Stomach (tissue), 8 donors: ENCODE measurements at regions not wholly inside any gene's neighbourhood (a gene's known extent, or its start where the extent isn't known, plus 50 kb on each side); places are given as distances from the start of the nearest gene placed in this dataset.
"Not testable (repeated sequence)": the region's sequence is repeated elsewhere in the genome, so short reads cannot be mapped to it uniquely, and the experiment has no call there.

Experiments used
- DNase-seq, 2 donors: peaks; one replicate each; pipeline versions ENCODE4 v3.0.0 to v3.0.0-alpha.2; 2013 to 2019
- H3K27ac ChIP-seq, 5 donors: fragments of 200-600 bp in 4 of 5; sonication (generic) in 4 of 5; one replicate each; pipeline ENCODE4 v1.5.1; 2013 to 2019; ENCODE audit warnings: mild to moderate bottlenecking in 1 of 5, moderate library complexity in 1 of 5
- H3K27me3 ChIP-seq, 3 donors: fragments of 200-600 bp; sonication (generic); one replicate each; pipeline ENCODE4 v1.5.1; 2017 to 2019; ENCODE audit warnings: mixed run types in 1 of 3
- H3K36me3 ChIP-seq, 4 donors: fragments of 200-600 bp; sonication (generic); 1 replicate in 3 of 4; 2 replicates in 1 of 4; pipeline ENCODE4 v1.5.1; 2016 to 2019
- H3K4me1 ChIP-seq, 4 donors: fragments of 200-600 bp; sonication (generic); one replicate each; pipeline ENCODE4 v1.5.1; 2016 to 2019
- H3K4me3 ChIP-seq, 4 donors: fragments of 200-600 bp; sonication (generic) in 3 of 4; one replicate each; pipeline ENCODE4 v1.5.1; 2016 to 2019; ENCODE audit warnings: mild to moderate bottlenecking in 1 of 4
- H3K9me3 ChIP-seq, 4 donors: fragments of 200-600 bp; sonication (generic); one replicate each; pipeline ENCODE4 v1.5.1; 2016 to 2019
- EP300 ChIP-seq: sonication (generic); formaldehyde crosslinking; IDR thresholded peaks from one replicate; pipeline ENCODE4 v1.6.1; 2017; ENCODE audit warnings: antibody characterized with exemption
- POLR2A ChIP-seq, 4 donors: fragments of 450-650 bp; IDR thresholded peaks; one replicate each; pipeline ENCODE4 v1.6.1; 2016; ENCODE audit warnings: antibody characterized with exemption in 4 of 4, control low read depth in 2 of 4, mild to moderate bottlenecking in 1 of 4, moderate library complexity in 1 of 4
- POLR2AphosphoS5 ChIP-seq, 3 donors: sonication (generic); formaldehyde crosslinking; IDR thresholded peaks; one replicate each; pipeline ENCODE4 v1.6.1; 2016; ENCODE audit warnings: antibody characterized with exemption in 3 of 3
- WGBS, 5 donors: extraction: QIAGEN DNeasy Blood & Tissue Kit in 3 of 5; methylation state at CpG; one replicate each; pipeline versions ENCODE4 v1.1.5 to v1.1.7; 2013 to 2018; 5-methylcytosine and 5-hydroxymethylcytosine counted together
- intact Hi-C: fragments of 100-400 bp; cut with DNase I; formaldehyde crosslinking; loops from one replicate; pipeline ENCODE4 v1.15.1; 2023; ENCODE audit warnings: low total_unique reads
- TF ChIP-seq, protein P1 (sequence below), 7 experiments: fragments of 450-650 bp in 4 of 7; fragments of 200-600 bp in 3 of 7; sonication (generic) in 3 of 7; IDR thresholded peaks; one replicate each; pipeline ENCODE4 v1.5.1; 2016 to 2019; ENCODE audit warnings: antibody characterized with exemption in 7 of 7, control low read depth in 2 of 7, mild to moderate bottlenecking in 1 of 7
- donor health status: healthy with polysubstance abuse.
- donor health status: Bipolar disorder and iron deficiency.
- donor health status: healthy.

GRCh38 chr2:77578354-77578753 is 56.2 kb upstream of the LRRTM4 start:
- no peak overlapping the region for H3K4me3 ChIP-seq
- no peaks in the 10 kb centered on the region for H3K4me1 ChIP-seq
- intact Hi-C loops: no loop called here
- H3K27ac ChIP-seq: no peak overlapping the region
- no peaks in the 10 kb centered on the region for H3K36me3 ChIP-seq
- TF ChIP-seq POLR2A (IDR thresholded peaks at IDR 0.05) (no peak), EP300 (no peak)
- H3K9me3 ChIP-seq: no peaks in the 10 kb centered on the region
- no peaks in the 10 kb centered on the region for H3K27me3 ChIP-seq
- no peak for DNase-seq

DNA sequence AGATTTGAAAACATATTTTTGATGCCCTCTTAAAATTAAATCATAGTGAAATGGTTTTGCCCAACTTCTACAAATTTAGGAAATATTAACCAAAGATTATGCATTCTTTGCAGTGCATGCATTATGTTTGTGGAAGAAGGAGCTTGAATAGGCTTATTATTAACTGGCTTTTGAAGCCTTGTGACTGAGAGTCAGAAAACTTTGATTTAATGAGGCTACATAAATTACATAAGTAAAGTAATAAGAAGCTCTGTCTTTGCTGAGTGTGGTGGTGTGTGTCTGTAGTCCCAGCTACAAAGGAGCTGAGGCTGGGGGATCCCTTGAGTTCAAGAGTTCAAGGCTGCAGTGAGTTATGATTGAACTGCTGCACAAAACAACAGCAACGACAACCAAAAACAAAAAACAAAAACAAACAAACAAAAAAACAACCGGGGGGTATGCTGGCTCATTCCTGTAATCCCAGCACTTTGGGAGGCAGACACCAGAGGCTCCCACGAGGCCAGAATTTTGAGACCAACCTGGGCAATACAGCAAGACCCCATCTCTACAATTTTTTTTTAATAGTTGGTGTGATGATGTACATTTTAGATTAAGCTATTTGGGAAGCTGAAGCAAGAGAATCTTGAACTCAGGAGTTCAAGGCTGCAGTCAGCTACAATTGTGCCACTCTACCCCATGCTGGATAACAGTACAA is 57.0 kb upstream of the LRRTM4 start:
- WGBS, 5 donors: 65 to 76% (median 71%) methylated on average over 3 of the region's 3 CpGs
- H3K36me3 ChIP-seq: no peaks in the 10 kb centered on the region

DNA sequence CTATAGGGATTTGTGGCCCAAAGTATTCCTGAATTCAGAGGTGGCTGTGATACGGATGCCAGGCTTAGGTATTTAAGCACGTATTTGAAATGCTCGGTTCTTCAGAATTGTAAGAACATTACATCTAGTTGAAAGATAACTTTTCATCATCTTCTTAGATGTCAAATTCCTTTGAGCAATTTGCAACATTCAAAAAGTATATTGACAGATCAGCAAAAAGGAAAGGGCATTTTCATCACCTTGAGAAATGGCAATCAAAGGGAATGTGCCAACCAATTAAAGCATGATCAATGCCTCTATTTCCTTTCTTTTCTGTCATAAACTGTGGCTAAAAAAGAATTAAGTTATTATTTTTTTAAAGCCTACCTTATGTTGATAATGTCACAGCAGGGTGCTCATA is 66.3 kb upstream of the LRRTM4 start:
- peaks cover 0 to 23% (median 11%) of the 10 kb centered on the region in 4 donors for H3K9me3 ChIP-seq
- no peak for DNase-seq
- intact Hi-C loops: no loop called here
- H3K36me3 ChIP-seq: no peaks in the 10 kb centered on the region
- TF ChIP-seq EP300 (no peak), POLR2AphosphoS5 (IDR thresholded peaks at IDR 0.05) (no peak), POLR2A (IDR thresholded peaks at IDR 0.05) (no peak)
- TF ChIP-seq, protein P1, sequence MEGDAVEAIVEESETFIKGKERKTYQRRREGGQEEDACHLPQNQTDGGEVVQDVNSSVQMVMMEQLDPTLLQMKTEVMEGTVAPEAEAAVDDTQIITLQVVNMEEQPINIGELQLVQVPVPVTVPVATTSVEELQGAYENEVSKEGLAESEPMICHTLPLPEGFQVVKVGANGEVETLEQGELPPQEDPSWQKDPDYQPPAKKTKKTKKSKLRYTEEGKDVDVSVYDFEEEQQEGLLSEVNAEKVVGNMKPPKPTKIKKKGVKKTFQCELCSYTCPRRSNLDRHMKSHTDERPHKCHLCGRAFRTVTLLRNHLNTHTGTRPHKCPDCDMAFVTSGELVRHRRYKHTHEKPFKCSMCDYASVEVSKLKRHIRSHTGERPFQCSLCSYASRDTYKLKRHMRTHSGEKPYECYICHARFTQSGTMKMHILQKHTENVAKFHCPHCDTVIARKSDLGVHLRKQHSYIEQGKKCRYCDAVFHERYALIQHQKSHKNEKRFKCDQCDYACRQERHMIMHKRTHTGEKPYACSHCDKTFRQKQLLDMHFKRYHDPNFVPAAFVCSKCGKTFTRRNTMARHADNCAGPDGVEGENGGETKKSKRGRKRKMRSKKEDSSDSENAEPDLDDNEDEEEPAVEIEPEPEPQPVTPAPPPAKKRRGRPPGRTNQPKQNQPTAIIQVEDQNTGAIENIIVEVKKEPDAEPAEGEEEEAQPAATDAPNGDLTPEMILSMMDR (IDR thresholded peaks at IDR 0.05): no peak
- no peak overlapping the region for H3K27ac ChIP-seq
- H3K4me3 ChIP-seq: no peak overlapping the region
- 87 to 93% (median 91%) methylated on average over 3 of the region's 3 CpGs for WGBS, 5 donors
- no peaks in the 10 kb centered on the region for H3K27me3 ChIP-seq
- H3K4me1 ChIP-seq: no peaks in the 10 kb centered on the region

More for the DNA sequence above, 57.0 kb upstream of the LRRTM4 start:
- peak in 1 of 2 donors; percentile 1 for DNase-seq
- Histone ChIP-seq H3K4me1 (no peaks in the 10 kb centered on the region), H3K9me3 (no peaks in the 10 kb centered on the region), H3K27me3 (no peaks in the 10 kb centered on the region), H3K4me3 (no peak overlapping the region), H3K27ac (no peak overlapping the region)
- TF ChIP-seq EP300: no peak
- TF ChIP-seq POLR2A (IDR thresholded peaks at IDR 0.05): no peak
- TF ChIP-seq POLR2AphosphoS5 (IDR thresholded peaks at IDR 0.05): no peak
- TF ChIP-seq, protein P1 (IDR thresholded peaks at IDR 0.05): no peak
- intact Hi-C loops: no loop called here

- no peak for DNase-seq
- no peaks in the 10 kb centered on the region for H3K27me3 ChIP-seq
- peaks cover 0 to 23% (median 11%) of the 10 kb centered on the region in 4 donors for H3K9me3 ChIP-seq
- H3K4me1 ChIP-seq: no peaks in the 10 kb centered on the region
- H3K36me3 ChIP-seq: no peaks in the 10 kb centered on the region
- H3K27ac ChIP-seq: no peak overlapping the region
- TF ChIP-seq POLR2A (IDR thresholded peaks at IDR 0.05) (no peak), POLR2AphosphoS5 (IDR thresholded peaks at IDR 0.05) (no peak), EP300 (no peak)
- TF ChIP-seq, protein P1 (IDR thresholded peaks at IDR 0.05): no peak
- WGBS, 5 donors: 95 to 97% (median 97%) methylated on average over 21 to 29 of the region's 29 CpGs
- intact Hi-C loops: no loop called here
- no peak overlapping the region for H3K4me3 ChIP-seq
Measured at GRCh38 chr2:77590298-77590917, 68.2 kb upstream of the LRRTM4 start.

- H3K27me3 ChIP-seq, DNase-seq, H3K4me1 ChIP-seq, intact Hi-C loops, H3K36me3 ChIP-seq, H3K27ac ChIP-seq, H3K4me3 ChIP-seq: not testable (repeated sequence)
- peaks cover 0 to 23% (median 11%) of the 10 kb centered on the region in 4 donors for H3K9me3 ChIP-seq
- WGBS, 5 donors: 67 to 87% (median 78%) methylated on average over 15 to 24 of the region's 24 CpGs
Measured at GRCh38 chr2:77592955-77593354, 70.8 kb upstream of the LRRTM4 start.
